NCI-H2196 (cell line): ENCODE measurements at regions not wholly inside any gene's neighbourhood (a gene's known extent, or its start where the extent isn't known, plus 50 kb on each side); places are given as distances from the start of the nearest gene placed in this dataset.
"Not testable (repeated sequence)": the region's sequence is repeated elsewhere in the genome, so short reads cannot be mapped to it uniquely, and the experiment has no call there.

Source experiments
- DNase-seq: peaks from one replicate; lab custom pipeline; 2025; ENCODE audit not compliant: unreplicated experiment; lab: John Stamatoyannopoulos, UW

GRCh38 chr20:53800883-53801604 is 207.4 kb upstream of the ZNF217 start:
- no peak for DNase-seq

GRCh38 chr20:53800418-53800817 is 206.8 kb upstream of the ZNF217 start:
- no peak for DNase-seq

GRCh38 chr20:53797085-53797484 is 203.4 kb upstream of the ZNF217 start:
- DNase-seq, result no peak

- no peak for DNase-seq
Observed at GRCh38 chr20:53795170-53795569, 201.5 kb upstream of the ZNF217 start.

- DNase-seq, result no peak
Observed at GRCh38 chr20:53794529-53795115, 201.0 kb upstream of the ZNF217 start.

- no peak for DNase-seq
Observed at GRCh38 chr20:53793783-53794383, 200.2 kb upstream of the ZNF217 start.

- DNase-seq, result no peak
Observed at GRCh38 chr20:53792946-53793536, 199.4 kb upstream of the ZNF217 start.

- no peak for DNase-seq
Observed at GRCh38 chr20:53789989-53790675, 196.5 kb upstream of the ZNF217 start.

GRCh38 chr20:53788253-53789022 is 194.8 kb upstream of the ZNF217 start:
- DNase-seq, result no peak

- DNase-seq, result not testable (repeated sequence)
Observed at GRCh38 chr20:53787491-53787931, 193.9 kb upstream of the ZNF217 start.

GRCh38 chr20:53786445-53787267 is 193.0 kb upstream of the ZNF217 start:
- DNase-seq, result no peak

- DNase-seq, result peak; percentile 59
Observed at GRCh38 chr20:53786071-53786444, 192.4 kb upstream of the ZNF217 start.

- no peak for DNase-seq
Observed at GRCh38 chr20:53785320-53785719, 191.7 kb upstream of the ZNF217 start.

GRCh38 chr20:53783768-53784167 is 190.1 kb upstream of the ZNF217 start:
- no peak for DNase-seq

- DNase-seq, result no peak
Observed at GRCh38 chr20:53782612-53783246, 189.1 kb upstream of the ZNF217 start.

- DNase-seq, result no peak
Observed at GRCh38 chr20:53779822-53780221, 186.2 kb upstream of the ZNF217 start.

- no peak for DNase-seq
Observed at GRCh38 chr20:53778736-53779135, 185.1 kb upstream of the ZNF217 start.

GRCh38 chr20:53778041-53778516 is 184.4 kb upstream of the ZNF217 start:
- DNase-seq, result no peak

- not testable (repeated sequence) for DNase-seq
Observed at GRCh38 chr20:53777402-53777801, 183.8 kb upstream of the ZNF217 start.
